ENCODE measurements at regions not wholly inside any gene's neighbourhood (a gene's known extent, or its start where the extent isn't known, plus 50 kb on each side); places are given as distances from the start of the nearest gene placed in this dataset.

GRCh38 chr6:166237617-166238016, 70.0 kb upstream of the TBXT start:
- TF ChIP-seq CTCF (tag by site-specific recombination; IDR thresholded peaks at IDR 0.05) (no peak), ZNF274 (IDR thresholded peaks at IDR 0.05; ENCODE audit: low read length) (no peak), ZNF274 (tag by site-specific recombination; IDR thresholded peaks at IDR 0.05; ENCODE audit: borderline replicate concordance) (no peak), ZBTB26 (tag by site-specific recombination; optimal IDR thresholded peaks at IDR 0.05) (no peak), ZNF280C (tag by site-specific recombination; IDR thresholded peaks at IDR 0.05) (no peak)
